ENCODE measurements at regions not wholly inside any gene's neighbourhood (a gene's known extent, or its start where the extent isn't known, plus 50 kb on each side); places are given as distances from the start of the nearest gene placed in this dataset.

- Histone ChIP-seq H3K9ac (ENCODE audit: extremely low read depth, low read length, poor library complexity, severe bottlenecking) (no peak overlapping the region), H3K9me3 (ENCODE audit: control insufficient read depth, low read length) (no peaks in the 10 kb centered on the region), H3K4me1 (ENCODE audit: control insufficient read depth, insufficient read depth, low read length) (no peaks in the 10 kb centered on the region), H3K36me3 (ENCODE audit: control insufficient read depth, insufficient read depth, low read length) (no peaks in the 10 kb centered on the region), H3K27me3 (ENCODE audit: control insufficient read depth, insufficient read depth, low read length, poor library complexity, severe bottlenecking) (peaks cover 4% of the 10 kb centered on the region), H3K4me3 (ENCODE audit: low read length) (no peak overlapping the region), H3K27ac (ENCODE audit: low read depth, low read length) (no peak overlapping the region)
- Mint-ChIP-seq H3K36me3 (ENCODE audit: low read depth) (no peaks in the 10 kb centered on the region), H3K27me3 (ENCODE audit: insufficient read depth) (peaks cover 9% of the 10 kb centered on the region), H3K27ac (no peak overlapping the region), H3K4me1 (peaks cover 17% of the 10 kb centered on the region), H3K9me3 (no peaks in the 10 kb centered on the region), H3K4me3 (no peak overlapping the region)
- no peak for DNase-seq
- no peak for TF ChIP-seq CTCF (conservative IDR thresholded peaks at IDR 0.05)
- 89 to 90% methylated on average over 1 of the region's 1 CpG for WGBS, 2 experiments (ENCODE audit: insufficient coverage in 1 of 2, insufficient read length in 1 of 2)
These were observed 99.4 kb downstream of the SALL1 start for GRCh38 chr16:51051671-51052070.

GRCh38 chr16:51050377-51050706 is 100.7 kb downstream of the SALL1 start:
- no peak overlapping the region for H3K4me3 Mint-ChIP-seq

GRCh38 chr16:51049678-51050376 is 101.2 kb downstream of the SALL1 start:
- no peaks in the 10 kb centered on the region for H3K27me3 ChIP-seq (ENCODE audit: control insufficient read depth, insufficient read depth, low read length, poor library complexity, severe bottlenecking)
- H3K36me3 Mint-ChIP-seq (ENCODE audit: low read depth) = no peaks in the 10 kb centered on the region
- no peak overlapping the region for H3K9ac ChIP-seq (ENCODE audit: extremely low read depth, low read length, poor library complexity, severe bottlenecking)
- DNase-seq = no peak
- H3K4me3 Mint-ChIP-seq = no peak overlapping the region
- no peak overlapping the region for H3K4me3 ChIP-seq (ENCODE audit: low read length)
- H3K27ac Mint-ChIP-seq = no peak overlapping the region
- H3K9me3 Mint-ChIP-seq = no peaks in the 10 kb centered on the region
- no peaks in the 10 kb centered on the region for H3K9me3 ChIP-seq (ENCODE audit: control insufficient read depth, low read length)
- H3K4me1 ChIP-seq (ENCODE audit: control insufficient read depth, insufficient read depth, low read length) = no peaks in the 10 kb centered on the region
- H3K36me3 ChIP-seq (ENCODE audit: control insufficient read depth, insufficient read depth, low read length) = no peaks in the 10 kb centered on the region
- TF ChIP-seq CTCF (conservative IDR thresholded peaks at IDR 0.05) = peak; percentile 58
- peaks cover 17% of the 10 kb centered on the region for H3K4me1 Mint-ChIP-seq
- no peak overlapping the region for H3K27ac ChIP-seq (ENCODE audit: low read depth, low read length)
- peaks cover 2% of the 10 kb centered on the region for H3K27me3 Mint-ChIP-seq (ENCODE audit: insufficient read depth)
- 96 to 97% methylated on average over 3 of the region's 3 CpGs for WGBS, 2 experiments (ENCODE audit: insufficient coverage in 1 of 2, insufficient read length in 1 of 2)

More at GRCh38 chr16:51050377-51050706, 100.7 kb downstream of the SALL1 start:
- no peaks in the 10 kb centered on the region for H3K4me1 ChIP-seq (ENCODE audit: control insufficient read depth, insufficient read depth, low read length)
- peaks cover 6% of the 10 kb centered on the region for H3K27me3 Mint-ChIP-seq (ENCODE audit: insufficient read depth)
- H3K27ac Mint-ChIP-seq = no peak overlapping the region
- H3K27me3 ChIP-seq (ENCODE audit: control insufficient read depth, insufficient read depth, low read length, poor library complexity, severe bottlenecking) = peaks cover 3% of the 10 kb centered on the region
- H3K27ac ChIP-seq (ENCODE audit: low read depth, low read length) = no peak overlapping the region
- no peak for TF ChIP-seq CTCF (conservative IDR thresholded peaks at IDR 0.05)
- no peak for DNase-seq
- H3K9ac ChIP-seq (ENCODE audit: extremely low read depth, low read length, poor library complexity, severe bottlenecking) = no peak overlapping the region
- no peaks in the 10 kb centered on the region for H3K36me3 Mint-ChIP-seq (ENCODE audit: low read depth)
- no peak overlapping the region for H3K4me3 ChIP-seq (ENCODE audit: low read length)
- no peaks in the 10 kb centered on the region for H3K9me3 Mint-ChIP-seq
- no peaks in the 10 kb centered on the region for H3K36me3 ChIP-seq (ENCODE audit: control insufficient read depth, insufficient read depth, low read length)
- no peaks in the 10 kb centered on the region for H3K9me3 ChIP-seq (ENCODE audit: control insufficient read depth, low read length)
- peaks cover 17% of the 10 kb centered on the region for H3K4me1 Mint-ChIP-seq
- 82 to 85% methylated on average over 4 of the region's 4 CpGs for WGBS, 2 experiments (ENCODE audit: insufficient coverage in 1 of 2, insufficient read length in 1 of 2)
